ENCODE measurements at regions not wholly inside any gene's neighbourhood (a gene's known extent, or its start where the extent isn't known, plus 50 kb on each side); places are given as distances from the start of the nearest gene placed in this dataset.

DNA sequence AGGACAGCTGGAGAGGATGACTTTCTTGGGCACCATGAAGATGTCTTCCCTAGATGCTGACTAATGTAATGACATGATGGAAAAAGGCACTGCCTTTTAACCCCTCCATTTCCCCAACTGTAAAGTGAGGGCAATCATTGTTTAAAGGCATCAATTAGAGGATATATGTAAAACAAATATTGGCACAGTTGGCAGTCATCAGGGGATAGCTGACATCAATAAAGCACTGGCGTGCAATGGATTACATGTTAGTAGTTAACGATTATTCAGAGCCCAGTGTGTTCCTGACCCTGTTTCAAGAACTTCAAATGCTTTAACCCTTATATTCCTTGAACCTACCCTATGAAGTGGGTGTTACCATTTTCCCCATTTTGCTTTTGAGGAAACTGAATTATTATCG is 100.7 kb downstream of the TMEM114 start:
- TF ChIP-seq EZH2 (IDR thresholded peaks at IDR 0.05) (no peak), EZH2phosphoT487 (IDR thresholded peaks at IDR 0.05) (no peak)
- TF ChIP-seq, protein P1, sequence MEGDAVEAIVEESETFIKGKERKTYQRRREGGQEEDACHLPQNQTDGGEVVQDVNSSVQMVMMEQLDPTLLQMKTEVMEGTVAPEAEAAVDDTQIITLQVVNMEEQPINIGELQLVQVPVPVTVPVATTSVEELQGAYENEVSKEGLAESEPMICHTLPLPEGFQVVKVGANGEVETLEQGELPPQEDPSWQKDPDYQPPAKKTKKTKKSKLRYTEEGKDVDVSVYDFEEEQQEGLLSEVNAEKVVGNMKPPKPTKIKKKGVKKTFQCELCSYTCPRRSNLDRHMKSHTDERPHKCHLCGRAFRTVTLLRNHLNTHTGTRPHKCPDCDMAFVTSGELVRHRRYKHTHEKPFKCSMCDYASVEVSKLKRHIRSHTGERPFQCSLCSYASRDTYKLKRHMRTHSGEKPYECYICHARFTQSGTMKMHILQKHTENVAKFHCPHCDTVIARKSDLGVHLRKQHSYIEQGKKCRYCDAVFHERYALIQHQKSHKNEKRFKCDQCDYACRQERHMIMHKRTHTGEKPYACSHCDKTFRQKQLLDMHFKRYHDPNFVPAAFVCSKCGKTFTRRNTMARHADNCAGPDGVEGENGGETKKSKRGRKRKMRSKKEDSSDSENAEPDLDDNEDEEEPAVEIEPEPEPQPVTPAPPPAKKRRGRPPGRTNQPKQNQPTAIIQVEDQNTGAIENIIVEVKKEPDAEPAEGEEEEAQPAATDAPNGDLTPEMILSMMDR (IDR thresholded peaks at IDR 0.05) = no peak

Data from neural progenitor cell (in vitro differentiated cells).